GM12873 (cell line): ENCODE measurements at regions not wholly inside any gene's neighbourhood (a gene's known extent, or its start where the extent isn't known, plus 50 kb on each side); places are given as distances from the start of the nearest gene placed in this dataset.

ENCODE experiments used
- TF ChIP-seq, protein P1 (sequence below): IDR thresholded peaks from 2 replicates; pipeline ENCODE4 v1.5.1; 2012; ENCODE audit warnings: low read depth, mild to moderate bottlenecking, moderate library complexity, low read length, control low read depth; ENCODE audit not compliant: insufficient read depth; ENCODE audit errors: missing control alignments

DNA sequence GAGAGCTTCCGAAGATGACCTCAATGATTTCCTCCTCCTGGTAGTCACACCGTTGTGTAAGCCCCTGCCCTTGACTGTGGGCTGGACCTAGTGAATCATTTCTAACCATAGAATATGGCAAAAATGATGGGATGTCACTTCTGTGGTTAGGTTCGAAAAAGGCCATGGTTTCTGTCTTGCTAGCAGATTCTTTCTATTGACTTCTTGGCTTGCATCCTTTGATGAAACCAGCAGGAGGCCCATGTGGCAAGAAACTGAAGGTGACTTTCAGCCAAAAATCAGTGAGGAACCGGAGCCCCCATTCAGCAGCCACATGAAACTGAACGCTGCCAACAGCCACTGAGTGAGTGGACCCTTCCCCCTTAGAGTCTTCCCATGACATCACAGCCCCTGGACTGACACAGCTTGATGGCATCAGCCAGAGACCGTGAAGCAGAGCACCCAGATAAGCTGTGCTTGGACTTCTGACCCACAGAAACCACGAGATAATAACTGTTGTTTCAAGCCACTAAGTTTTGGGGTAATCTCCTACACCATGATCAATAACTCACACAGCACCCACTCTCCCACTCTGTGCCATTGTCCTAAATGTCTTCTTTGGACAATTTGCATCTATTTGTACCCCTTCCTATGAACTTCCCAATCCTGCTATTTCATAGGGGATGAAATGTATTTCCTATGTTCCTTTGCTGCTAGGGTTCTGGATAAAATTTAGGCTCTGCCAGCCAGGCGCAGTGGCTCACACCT, 148.0 kb upstream of the STX18 start:
- TF ChIP-seq, protein P1, sequence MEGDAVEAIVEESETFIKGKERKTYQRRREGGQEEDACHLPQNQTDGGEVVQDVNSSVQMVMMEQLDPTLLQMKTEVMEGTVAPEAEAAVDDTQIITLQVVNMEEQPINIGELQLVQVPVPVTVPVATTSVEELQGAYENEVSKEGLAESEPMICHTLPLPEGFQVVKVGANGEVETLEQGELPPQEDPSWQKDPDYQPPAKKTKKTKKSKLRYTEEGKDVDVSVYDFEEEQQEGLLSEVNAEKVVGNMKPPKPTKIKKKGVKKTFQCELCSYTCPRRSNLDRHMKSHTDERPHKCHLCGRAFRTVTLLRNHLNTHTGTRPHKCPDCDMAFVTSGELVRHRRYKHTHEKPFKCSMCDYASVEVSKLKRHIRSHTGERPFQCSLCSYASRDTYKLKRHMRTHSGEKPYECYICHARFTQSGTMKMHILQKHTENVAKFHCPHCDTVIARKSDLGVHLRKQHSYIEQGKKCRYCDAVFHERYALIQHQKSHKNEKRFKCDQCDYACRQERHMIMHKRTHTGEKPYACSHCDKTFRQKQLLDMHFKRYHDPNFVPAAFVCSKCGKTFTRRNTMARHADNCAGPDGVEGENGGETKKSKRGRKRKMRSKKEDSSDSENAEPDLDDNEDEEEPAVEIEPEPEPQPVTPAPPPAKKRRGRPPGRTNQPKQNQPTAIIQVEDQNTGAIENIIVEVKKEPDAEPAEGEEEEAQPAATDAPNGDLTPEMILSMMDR: peak; percentile 54

DNA sequence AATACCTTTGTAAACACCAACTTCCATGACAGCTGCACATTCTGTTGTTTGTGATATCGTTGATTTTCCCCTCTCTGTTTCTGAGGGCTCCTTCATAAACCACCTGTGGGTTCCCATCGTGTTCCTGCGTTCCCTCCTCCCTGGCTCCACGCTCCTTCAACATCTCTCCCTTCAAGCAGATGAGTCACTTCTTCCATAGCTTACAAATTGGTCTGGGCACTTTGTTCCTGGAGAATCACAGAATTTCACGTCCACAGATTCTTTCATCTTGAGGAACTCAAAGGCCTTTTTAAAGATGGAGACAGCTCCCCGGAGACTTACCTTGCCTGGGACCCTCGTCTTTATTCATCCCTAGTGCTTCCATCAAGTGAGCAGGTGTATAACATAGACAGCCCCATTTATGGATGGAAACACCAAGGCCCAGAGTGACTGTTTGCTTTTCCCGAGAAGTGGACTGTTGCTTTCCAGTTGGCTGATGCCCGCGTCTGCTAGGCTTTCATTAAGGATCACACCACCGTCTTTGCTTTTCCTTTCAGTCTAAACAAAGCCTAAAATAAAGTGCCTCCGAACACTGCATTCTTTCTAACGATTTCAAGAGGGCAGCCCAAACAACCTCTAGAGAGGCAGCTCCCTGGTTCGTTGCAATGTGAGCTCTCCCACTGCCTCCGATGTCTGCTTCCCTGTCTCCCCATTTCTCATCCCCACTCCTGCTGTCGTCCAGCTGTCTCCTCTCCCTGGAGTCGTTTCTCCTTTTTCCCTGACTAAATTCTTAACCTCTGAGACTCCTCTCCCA, 146.3 kb upstream of the STX18 start:
- TF ChIP-seq, protein P1: no peak

DNA sequence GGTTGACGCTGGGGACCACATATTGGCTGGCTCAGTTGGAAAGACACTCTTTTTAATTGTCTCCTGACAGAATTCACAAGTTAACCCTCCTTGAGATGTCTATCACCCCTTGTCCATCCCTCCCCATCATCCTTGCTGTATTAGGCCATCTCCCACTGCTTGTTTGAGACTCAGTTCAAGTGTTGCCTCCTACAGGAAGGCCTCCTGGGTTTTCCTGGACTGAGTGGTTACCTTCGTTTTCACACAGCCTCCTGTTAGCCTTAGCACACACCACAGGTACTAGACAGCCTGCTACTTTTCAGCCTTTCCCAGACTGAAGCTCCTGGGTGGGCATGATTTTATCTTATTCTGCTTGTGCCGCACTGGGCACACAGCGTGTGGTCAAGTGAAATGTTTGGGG, 145.3 kb upstream of the STX18 start:
- TF ChIP-seq, protein P1: no peak

DNA sequence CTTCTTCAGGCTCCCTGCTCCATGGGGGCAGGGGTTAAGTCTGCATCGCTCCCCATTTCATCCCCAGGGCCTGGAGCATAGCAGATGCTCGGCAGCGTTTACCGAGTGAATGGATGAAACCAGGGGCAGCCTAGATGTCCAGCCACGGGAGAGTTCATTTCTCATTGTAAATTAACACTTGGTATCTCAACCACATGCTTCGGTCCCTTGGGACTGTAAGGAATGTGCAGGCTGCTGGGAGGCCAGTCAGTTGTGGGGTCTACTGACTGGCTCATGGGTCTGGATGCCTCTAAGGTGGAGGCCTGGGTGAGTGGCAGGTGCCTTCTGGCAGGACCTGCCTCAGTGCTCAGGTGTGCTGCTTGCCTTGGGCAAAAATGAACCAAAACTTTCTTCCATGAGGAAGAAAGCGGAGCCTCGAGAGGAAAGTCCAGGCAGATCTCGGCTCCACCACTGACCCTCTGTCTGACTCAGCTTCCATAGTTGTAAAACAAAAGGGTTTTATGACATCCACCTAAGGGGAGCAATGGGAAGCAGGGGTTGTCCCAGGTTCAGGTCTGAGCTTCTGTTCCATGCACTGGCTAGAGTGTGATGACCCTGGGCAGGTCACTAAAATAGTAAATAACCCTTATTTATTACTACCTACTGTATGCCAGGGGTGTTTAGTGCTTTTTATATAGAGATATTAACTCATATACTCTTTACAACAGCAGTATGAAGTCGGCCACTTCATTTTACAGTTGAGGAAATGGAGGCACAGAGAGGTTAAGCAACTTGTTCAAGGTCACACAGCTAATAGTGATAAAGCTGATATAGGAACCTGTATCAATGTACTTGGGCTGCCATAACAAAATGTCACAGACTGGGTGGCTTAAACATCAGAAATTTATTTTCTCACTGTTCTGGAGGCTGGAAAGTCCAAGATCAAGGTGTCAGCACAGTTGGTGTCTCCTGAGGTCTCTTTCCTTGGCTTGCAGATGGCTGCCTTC, 144.3 kb upstream of the STX18 start:
- TF ChIP-seq, protein P1: no peak

DNA sequence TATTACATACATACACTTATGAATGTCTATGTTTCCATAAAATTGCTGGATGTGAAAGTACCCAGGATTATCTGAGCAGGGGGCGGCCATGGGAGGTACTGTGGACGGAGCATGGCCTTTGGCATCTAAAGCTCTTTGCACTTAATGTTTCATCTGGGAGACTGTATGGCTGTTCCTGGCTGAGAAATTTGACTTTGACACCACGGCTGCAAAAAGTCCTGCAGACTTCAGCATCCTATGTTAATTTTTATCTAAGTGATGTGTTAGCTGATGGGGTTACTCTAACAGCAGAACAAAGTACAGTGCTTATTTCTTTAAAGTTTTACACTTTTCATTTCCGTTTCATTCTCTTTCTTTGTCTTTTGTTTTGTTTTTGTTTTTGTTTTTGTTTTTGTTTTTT, 139.8 kb upstream of the STX18 start:
- TF ChIP-seq, protein P1: no peak

DNA sequence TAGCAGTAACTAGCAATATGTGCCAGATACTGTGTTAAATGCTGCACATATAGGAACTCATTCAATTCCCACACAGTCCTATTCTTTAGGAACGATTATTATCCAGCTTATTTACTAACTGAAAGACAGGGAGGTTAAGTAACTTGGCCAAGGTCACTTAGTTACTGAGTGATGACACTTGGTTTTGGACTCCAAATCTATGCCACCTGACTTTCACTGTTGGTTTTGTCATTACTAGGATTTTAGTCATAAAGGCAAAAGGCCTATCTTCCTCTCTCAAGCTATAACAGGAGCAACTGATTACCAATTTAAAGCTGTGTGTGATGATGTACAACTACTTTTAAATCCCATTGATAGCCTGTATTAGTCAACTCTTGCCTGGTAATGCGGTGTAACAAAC, 138.9 kb upstream of the STX18 start:
- TF ChIP-seq, protein P1: no peak
